GM12892 (cell line): ENCODE measurements at regions not wholly inside any gene's neighbourhood (a gene's known extent, or its start where the extent isn't known, plus 50 kb on each side); places are given as distances from the start of the nearest gene placed in this dataset.

Experiments used
- POLR2A ChIP-seq: IDR thresholded peaks from 2 replicates; pipeline ENCODE4 v1.6.1; 2011; ENCODE audit warnings: low read depth, low read length, control low read depth
- POLR2AphosphoS5 ChIP-seq: IDR thresholded peaks from 2 replicates; pipeline ENCODE4 v1.6.1; 2011; ENCODE audit warnings: low read depth, low read length, control low read depth
- TAF1 ChIP-seq: IDR thresholded peaks from 2 replicates; pipeline ENCODE4 v1.6.1; 2011; ENCODE audit warnings: low read depth, mild to moderate bottlenecking, control low read depth, low read length, borderline replicate concordance

GRCh38 chrX:42628471-42628870, 149.5 kb downstream of the PPP1R2C start:
- TF ChIP-seq POLR2A, result no peak
- TF ChIP-seq TAF1, result no peak
- no peak for TF ChIP-seq POLR2AphosphoS5
